ENCODE measurements at regions not wholly inside any gene's neighbourhood (a gene's known extent, or its start where the extent isn't known, plus 50 kb on each side); places are given as distances from the start of the nearest gene placed in this dataset.

GRCh38 chr6:44699851-44700250 lies 312.3 kb downstream of the CDC5L start:
- H2AFZ ChIP-seq: no peak overlapping the region
- H3K9me2 ChIP-seq (ENCODE audit: insufficient read depth): no peaks in the 10 kb centered on the region
- no peak overlapping the region for H3K4me2 ChIP-seq (ENCODE audit: unreplicated experiment)
- H3K9me3 ChIP-seq (ENCODE audit: low read depth): no peaks in the 10 kb centered on the region
- no peaks in the 10 kb centered on the region for H3K36me3 ChIP-seq (ENCODE audit: low read depth)
- no peaks in the 10 kb centered on the region for H4K20me1 ChIP-seq (ENCODE audit: insufficient read depth)
- in situ Hi-C loops (cut with MboI): no loop called here
- H3K79me2 ChIP-seq (ENCODE audit: insufficient read depth): no peaks in the 10 kb centered on the region
- H3K4me1 ChIP-seq (ENCODE audit: insufficient read depth): peaks cover 48% of the 10 kb centered on the region
- no peaks in the 10 kb centered on the region for H3K27me3 ChIP-seq (replicated peaks; ENCODE audit: insufficient read depth)
- 51 to 58% methylated on average over 2 of the region's 2 CpGs for WGBS, 2 experiments (ENCODE audit: low coverage in 1 of 2, low lambda C conversion rate in 2 of 2, missing lambda C conversion rate in 2 of 2)
- no peak overlapping the region for H3K9ac ChIP-seq
- H3F3A ChIP-seq (ENCODE audit: insufficient read depth): peaks cover 45% of the 10 kb centered on the region
- H3K4me3 ChIP-seq: no peak overlapping the region
- DNase-seq: no peak
- no peak overlapping the region for H3K27ac ChIP-seq
- TF ChIP-seq EZH2phosphoT487 (IDR thresholded peaks at IDR 0.05; ENCODE audit: insufficient read depth, low read depth): no peak
- TF ChIP-seq EZH2 (IDR thresholded peaks at IDR 0.05; ENCODE audit: insufficient read depth, poor library complexity, severe bottlenecking): no peak

- no peak for DNase-seq
- Histone ChIP-seq H3K9ac (no peak overlapping the region), H3K27ac (no peak overlapping the region), H3K4me3 (no peak overlapping the region), H3K79me2 (ENCODE audit: insufficient read depth) (no peaks in the 10 kb centered on the region), H3F3A (ENCODE audit: insufficient read depth) (peaks cover 45% of the 10 kb centered on the region), H2AFZ (no peak overlapping the region), H3K9me2 (ENCODE audit: insufficient read depth) (no peaks in the 10 kb centered on the region), H3K4me1 (ENCODE audit: insufficient read depth) (peaks cover 48% of the 10 kb centered on the region), H3K27me3 (replicated peaks; ENCODE audit: insufficient read depth) (no peaks in the 10 kb centered on the region), H3K9me3 (ENCODE audit: low read depth) (no peaks in the 10 kb centered on the region), H4K20me1 (ENCODE audit: insufficient read depth) (no peaks in the 10 kb centered on the region), H3K4me2 (ENCODE audit: unreplicated experiment) (no peak overlapping the region), H3K36me3 (ENCODE audit: low read depth) (no peaks in the 10 kb centered on the region)
- no peak for TF ChIP-seq EZH2phosphoT487 (IDR thresholded peaks at IDR 0.05; ENCODE audit: insufficient read depth, low read depth)
- no peak for TF ChIP-seq EZH2 (IDR thresholded peaks at IDR 0.05; ENCODE audit: insufficient read depth, poor library complexity, severe bottlenecking)
- 95 to 99% methylated on average over 5 of the region's 5 CpGs for WGBS, 2 experiments (ENCODE audit: low coverage in 1 of 2, low lambda C conversion rate in 2 of 2, missing lambda C conversion rate in 2 of 2)
- in situ Hi-C loops (cut with MboI): no loop called here
Measured at GRCh38 chr6:44700422-44700821, 312.9 kb downstream of the CDC5L start.

- Histone ChIP-seq H3K27ac (peak overlapping the region; percentile 38; the same call in 1 of the 2 replicates), H3F3A (ENCODE audit: insufficient read depth) (peaks cover 41% of the 10 kb centered on the region), H3K9me3 (ENCODE audit: low read depth) (no peaks in the 10 kb centered on the region), H2AFZ (peak overlapping the region; percentile 77), H3K4me2 (ENCODE audit: unreplicated experiment) (peak overlapping the region; percentile 64), H3K4me3 (no peak overlapping the region), H3K9ac (no peak overlapping the region), H4K20me1 (ENCODE audit: insufficient read depth) (no peaks in the 10 kb centered on the region), H3K36me3 (ENCODE audit: low read depth) (no peaks in the 10 kb centered on the region), H3K4me1 (ENCODE audit: insufficient read depth) (peaks cover 42% of the 10 kb centered on the region), H3K79me2 (ENCODE audit: insufficient read depth) (no peaks in the 10 kb centered on the region), H3K9me2 (ENCODE audit: insufficient read depth) (no peaks in the 10 kb centered on the region), H3K27me3 (replicated peaks; ENCODE audit: insufficient read depth) (no peaks in the 10 kb centered on the region)
- TF ChIP-seq EZH2 (IDR thresholded peaks at IDR 0.05; ENCODE audit: insufficient read depth, poor library complexity, severe bottlenecking): no peak
- TF ChIP-seq EZH2phosphoT487 (IDR thresholded peaks at IDR 0.05; ENCODE audit: insufficient read depth, low read depth): no peak
- 62 to 65% methylated on average over 11 of the region's 11 CpGs for WGBS, 2 experiments (ENCODE audit: low coverage in 1 of 2, low lambda C conversion rate in 2 of 2, missing lambda C conversion rate in 2 of 2)
- in situ Hi-C loops (cut with MboI): no loop called here
- DNase-seq: no peak
Measured at GRCh38 chr6:44701038-44701636, 313.6 kb downstream of the CDC5L start.

- Histone ChIP-seq H3K9me2 (ENCODE audit: insufficient read depth) (no peaks in the 10 kb centered on the region), H3K4me2 (ENCODE audit: unreplicated experiment) (peak overlapping the region; percentile 64), H3K4me3 (peak overlapping the region; percentile 45), H4K20me1 (ENCODE audit: insufficient read depth) (no peaks in the 10 kb centered on the region), H3K27ac (peak overlapping the region; percentile 51), H3K36me3 (ENCODE audit: low read depth) (no peaks in the 10 kb centered on the region), H3K9ac (peak overlapping the region; percentile 38), H3K27me3 (replicated peaks; ENCODE audit: insufficient read depth) (no peaks in the 10 kb centered on the region), H3F3A (ENCODE audit: insufficient read depth) (peaks cover 38% of the 10 kb centered on the region), H3K79me2 (ENCODE audit: insufficient read depth) (no peaks in the 10 kb centered on the region), H3K4me1 (ENCODE audit: insufficient read depth) (peaks cover 37% of the 10 kb centered on the region), H3K9me3 (ENCODE audit: low read depth) (no peaks in the 10 kb centered on the region), H2AFZ (peak overlapping the region; percentile 77)
- TF ChIP-seq EZH2phosphoT487 (IDR thresholded peaks at IDR 0.05; ENCODE audit: insufficient read depth, low read depth): no peak
- TF ChIP-seq EZH2 (IDR thresholded peaks at IDR 0.05; ENCODE audit: insufficient read depth, poor library complexity, severe bottlenecking): no peak
- DNase-seq: peak; percentile 77
- 4 to 6% methylated on average over 12 of the region's 12 CpGs for WGBS, 2 experiments (ENCODE audit: low coverage in 1 of 2, low lambda C conversion rate in 2 of 2, missing lambda C conversion rate in 2 of 2)
- in situ Hi-C loops (cut with MboI): no loop called here
Measured at GRCh38 chr6:44701637-44702101, 314.2 kb downstream of the CDC5L start.

All from GM23248 (cell line).